ENCODE measurements at regions not wholly inside any gene's neighbourhood (a gene's known extent, or its start where the extent isn't known, plus 50 kb on each side); places are given as distances from the start of the nearest gene placed in this dataset.

DNA sequence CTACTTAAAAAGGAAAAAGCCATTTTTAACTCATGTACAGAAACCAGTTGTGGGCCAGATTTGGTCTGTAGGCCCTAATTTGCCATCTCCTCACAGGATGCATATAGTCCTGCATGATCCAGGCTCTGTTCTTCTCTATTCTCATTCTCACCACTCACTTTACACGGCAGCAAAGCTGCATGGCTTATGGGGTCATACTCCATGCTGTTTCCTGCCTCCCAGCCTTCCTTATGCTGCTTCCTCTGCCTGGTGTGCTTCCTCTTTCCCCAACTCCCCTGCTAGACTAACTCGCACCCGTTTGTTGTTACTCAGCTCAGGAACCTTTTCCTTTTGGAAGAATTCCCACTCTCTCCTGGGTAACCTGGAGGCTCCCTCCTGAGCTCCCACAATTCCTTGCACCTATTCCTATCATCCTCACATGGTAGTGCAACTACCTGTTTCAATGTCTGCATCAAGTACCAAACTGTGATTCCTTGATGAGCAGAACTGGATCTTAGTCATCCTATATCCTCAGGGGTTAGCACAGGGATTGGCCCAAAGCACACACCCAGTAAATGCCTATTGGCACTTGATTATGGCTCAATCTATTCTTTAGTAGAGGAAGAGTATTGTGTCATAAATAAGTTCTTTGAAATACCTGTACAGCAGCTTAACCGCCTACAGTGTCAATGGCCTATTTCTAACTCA is 172.1 kb upstream of the MITF start:
- FAIRE-seq (no peak), DNase-seq (ENCODE audit: low read depth, low spot score) (no peak)
- ChIA-PET CTCF (interaction anchor here (1.0 to 1.7 kb wide), 3 partner anchors 12 to 116 kb away, joined by 3 to 5 read pairs (median 3); no protein-coding TSS in a partner anchor), POLR2A (no interaction called here)
- H3K9me1 ChIP-seq (replicated peaks; ENCODE audit: control insufficient read depth, extremely low read depth, insufficient read depth, low read length): no peaks in the 10 kb centered on the region
- H3K4me1 ChIP-seq (ENCODE audit: control insufficient read depth, extremely low read depth, insufficient read depth, low read length): no peaks in the 10 kb centered on the region
- H3K9me3 ChIP-seq (replicated peaks; ENCODE audit: control insufficient read depth, insufficient read depth, low read length): no peaks in the 10 kb centered on the region
- H3K36me3 ChIP-seq (ENCODE audit: control insufficient read depth in 2 of 2, extremely low read depth in 1 of 2, insufficient read depth in 2 of 2, low read length in 2 of 2): no peaks in the 10 kb centered on the region
- no peaks in the 10 kb centered on the region for H3K79me2 ChIP-seq (ENCODE audit: control insufficient read depth, insufficient read depth, low read length)
- no peak overlapping the region for H3K4me2 ChIP-seq (ENCODE audit: insufficient read depth, low read length)
- dilution Hi-C loops (cut with MboI; ENCODE audit: extremely low pct_ligation_motif_present, low sequenced_read_pairs): no loop called here
- H3K4me3 ChIP-seq (replicated peaks in 1 of 3; ENCODE audit: insufficient read depth in 1 of 3, low read depth in 1 of 3, low read length in 3 of 3): no peak overlapping the region
- no TSS peak for BruUV-seq (replicated peaks)
- TF ChIP-seq FOS (IDR thresholded peaks at IDR 0.05; ENCODE audit: borderline replicate concordance, insufficient read depth, low read length): no peak
- TF ChIP-seq EZH2 (IDR thresholded peaks at IDR 0.05; ENCODE audit: borderline replicate concordance, low read depth, low read length, severe bottlenecking): no peak
- TF ChIP-seq CTCF (IDR thresholded peaks at IDR 0.05; ENCODE audit: extremely low read depth in 1 of 2, insufficient read depth in 1 of 2, low read depth in 1 of 2, low read length in 2 of 2): no peak
- H2AFZ ChIP-seq (ENCODE audit: low read depth, low read length): no peak overlapping the region
- intact Hi-C loops (cut with micrococcal nuclease): no loop called here
- H3K27me3 ChIP-seq (ENCODE audit: control insufficient read depth in 2 of 2, insufficient read depth in 2 of 2, low read length in 2 of 2): peaks cover 5 to 16% of the 10 kb centered on the region in 2 experiments
- H3K9ac ChIP-seq (replicated peaks; ENCODE audit: extremely low read depth, insufficient read depth, low read length): no peak overlapping the region
- H4K20me1 ChIP-seq (replicated peaks; ENCODE audit: control insufficient read depth, extremely low read depth, insufficient read depth, low read length): no peaks in the 10 kb centered on the region
- H3K27ac ChIP-seq (ENCODE audit: insufficient read depth, low read depth, low read length): no peak overlapping the region

GRCh38 chr3:69566275-69566674 is 173.0 kb upstream of the MITF start:
- H3K79me2 ChIP-seq (ENCODE audit: control insufficient read depth, insufficient read depth, low read length): no peaks in the 10 kb centered on the region
- dilution Hi-C loops (cut with MboI; ENCODE audit: extremely low pct_ligation_motif_present, low sequenced_read_pairs): no loop called here
- no TSS peak for BruUV-seq (replicated peaks)

More at GRCh38 chr3:69566275-69566674, 173.0 kb upstream of the MITF start:
- intact Hi-C loops (cut with micrococcal nuclease): no loop called here
- Histone ChIP-seq H3K9me3 (replicated peaks; ENCODE audit: control insufficient read depth, insufficient read depth, low read length) (no peaks in the 10 kb centered on the region), H2AFZ (ENCODE audit: low read depth, low read length) (no peak overlapping the region), H3K9me1 (replicated peaks; ENCODE audit: control insufficient read depth, extremely low read depth, insufficient read depth, low read length) (no peaks in the 10 kb centered on the region), H3K27me3 (ENCODE audit: control insufficient read depth in 2 of 2, insufficient read depth in 2 of 2, low read length in 2 of 2) (peaks cover 5 to 24% of the 10 kb centered on the region in 2 experiments), H3K27ac (ENCODE audit: insufficient read depth, low read depth, low read length) (no peak overlapping the region), H4K20me1 (replicated peaks; ENCODE audit: control insufficient read depth, extremely low read depth, insufficient read depth, low read length) (no peaks in the 10 kb centered on the region), H3K4me2 (ENCODE audit: insufficient read depth, low read length) (no peak overlapping the region), H3K4me1 (ENCODE audit: control insufficient read depth, extremely low read depth, insufficient read depth, low read length) (no peaks in the 10 kb centered on the region), H3K9ac (replicated peaks; ENCODE audit: extremely low read depth, insufficient read depth, low read length) (no peak overlapping the region), H3K36me3 (ENCODE audit: control insufficient read depth in 2 of 2, extremely low read depth in 1 of 2, insufficient read depth in 2 of 2, low read length in 2 of 2) (no peaks in the 10 kb centered on the region), H3K4me3 (replicated peaks in 1 of 3; ENCODE audit: insufficient read depth in 1 of 3, low read depth in 1 of 3, low read length in 3 of 3) (no peak overlapping the region)
- FAIRE-seq: no peak
- no peak for TF ChIP-seq JUN (IDR thresholded peaks at IDR 0.05; ENCODE audit: borderline replicate concordance, insufficient read depth, insufficient read length, low read depth)
- TF ChIP-seq GATA2 (IDR thresholded peaks at IDR 0.05; ENCODE audit: insufficient read depth, insufficient read length, low read depth, low read length): no peak
- no peak for TF ChIP-seq MYC (IDR thresholded peaks at IDR 0.05; ENCODE audit: low read depth, low read length)
- TF ChIP-seq POLR2A (IDR thresholded peaks at IDR 0.05; ENCODE audit: low read depth, low read length): no peak
- TF ChIP-seq MAX (IDR thresholded peaks at IDR 0.05; ENCODE audit: insufficient read depth, insufficient read length): no peak
- no peak for TF ChIP-seq POLR2AphosphoS5 (IDR thresholded peaks at IDR 0.05; ENCODE audit: insufficient read depth, low read depth, low read length)
- DNase-seq (ENCODE audit: low read depth, low spot score): no peak
- ChIA-PET CTCF (interaction anchor here (0.6 to 1.7 kb wide), 4 partner anchors 13 to 115 kb away, joined by 3 to 5 read pairs (median 3); no protein-coding TSS in a partner anchor), POLR2A (no interaction called here)

Data from endothelial cell of umbilical vein (primary cell).